GM21619 (cell line): ENCODE measurements at regions not wholly inside any gene's neighbourhood (a gene's known extent, or its start where the extent isn't known, plus 50 kb on each side); places are given as distances from the start of the nearest gene placed in this dataset.

Experiments used
- ATAC-seq: cut with Tn5 transposase; IDR thresholded peaks from one replicate; pipeline ENCODE4 v1.9.1; 2021; ENCODE audit not compliant: unreplicated experiment

GRCh38 chr13:53638040-53638439 lies 609.4 kb downstream of the OLFM4 start:
- no peak for ATAC-seq

GRCh38 chr13:53642306-53642705 lies 613.7 kb downstream of the OLFM4 start:
- no peak for ATAC-seq

GRCh38 chr13:53648673-53649072 lies 620.1 kb downstream of the OLFM4 start:
- ATAC-seq, result no peak

GRCh38 chr13:53672005-53672404 lies 643.4 kb downstream of the OLFM4 start:
- no peak for ATAC-seq

- no peak for ATAC-seq
These were observed 654.5 kb downstream of the OLFM4 start for GRCh38 chr13:53683146-53683545.

GRCh38 chr13:53683608-53684007 lies 655.0 kb downstream of the OLFM4 start:
- no peak for ATAC-seq

- no peak for ATAC-seq
These were observed 662.8 kb downstream of the OLFM4 start for GRCh38 chr13:53691417-53691816.

- ATAC-seq, result no peak
These were observed 666.4 kb downstream of the OLFM4 start for GRCh38 chr13:53694814-53695532.

- ATAC-seq, result no peak
These were observed 674.9 kb downstream of the OLFM4 start for GRCh38 chr13:53703371-53704080.

- ATAC-seq, result no peak
These were observed 690.7 kb downstream of the OLFM4 start for GRCh38 chr13:53719281-53719680.

- no peak for ATAC-seq
These were observed 704.1 kb downstream of the OLFM4 start for GRCh38 chr13:53732664-53733063.

- ATAC-seq, result no peak
These were observed 715.3 kb downstream of the OLFM4 start for GRCh38 chr13:53743906-53744305.

- ATAC-seq, result no peak
These were observed 719.2 kb downstream of the OLFM4 start for GRCh38 chr13:53747825-53748224.

GRCh38 chr13:53749306-53749705 lies 720.7 kb downstream of the OLFM4 start:
- no peak for ATAC-seq

- no peak for ATAC-seq
These were observed 730.4 kb downstream of the OLFM4 start for GRCh38 chr13:53759016-53759415.

- no peak for ATAC-seq
These were observed 747.2 kb downstream of the OLFM4 start for GRCh38 chr13:53775807-53776206.

- no peak for ATAC-seq
These were observed 750.3 kb downstream of the OLFM4 start for GRCh38 chr13:53778937-53779336.

GRCh38 chr13:53781941-53782340 lies 753.3 kb downstream of the OLFM4 start:
- no peak for ATAC-seq

- ATAC-seq, result peak; percentile 72
These were observed 753.9 kb downstream of the OLFM4 start for GRCh38 chr13:53782488-53782961.

GRCh38 chr13:53783471-53783870 lies 754.9 kb downstream of the OLFM4 start:
- ATAC-seq, result no peak

- no peak for ATAC-seq
These were observed 759.7 kb downstream of the OLFM4 start for GRCh38 chr13:53788286-53788685.

- ATAC-seq, result no peak
These were observed 771.4 kb downstream of the OLFM4 start for GRCh38 chr13:53800011-53800410.
